T1000 (cell line): ENCODE measurements at regions not wholly inside any gene's neighbourhood (a gene's known extent, or its start where the extent isn't known, plus 50 kb on each side); places are given as distances from the start of the nearest gene placed in this dataset.

Experiments used
- DNase-seq: peaks from one replicate; lab custom pipeline; 2025; ENCODE audit warnings: mixed read lengths; lab: John Stamatoyannopoulos, UW

DNA sequence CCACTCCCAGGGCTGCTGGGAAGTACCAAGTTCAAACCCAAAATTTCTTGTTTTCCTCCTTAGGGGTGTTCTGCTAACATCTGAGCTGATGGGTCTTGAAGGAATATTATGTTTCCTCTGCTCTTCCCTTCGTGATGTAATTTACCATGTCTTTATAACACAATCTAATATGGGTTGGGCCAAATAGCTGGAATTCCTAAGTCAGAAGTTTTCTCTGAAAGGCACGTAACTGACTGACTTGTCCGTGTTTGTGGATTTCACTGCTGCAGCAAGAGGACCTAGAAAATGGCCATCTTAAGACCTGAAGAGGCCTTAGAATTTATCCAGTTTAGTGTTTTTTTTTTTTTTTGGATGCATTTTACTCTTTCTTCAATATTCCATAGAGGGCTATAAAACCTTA, 256.7 kb downstream of the DCDC2C start:
- no peak for DNase-seq

DNA sequence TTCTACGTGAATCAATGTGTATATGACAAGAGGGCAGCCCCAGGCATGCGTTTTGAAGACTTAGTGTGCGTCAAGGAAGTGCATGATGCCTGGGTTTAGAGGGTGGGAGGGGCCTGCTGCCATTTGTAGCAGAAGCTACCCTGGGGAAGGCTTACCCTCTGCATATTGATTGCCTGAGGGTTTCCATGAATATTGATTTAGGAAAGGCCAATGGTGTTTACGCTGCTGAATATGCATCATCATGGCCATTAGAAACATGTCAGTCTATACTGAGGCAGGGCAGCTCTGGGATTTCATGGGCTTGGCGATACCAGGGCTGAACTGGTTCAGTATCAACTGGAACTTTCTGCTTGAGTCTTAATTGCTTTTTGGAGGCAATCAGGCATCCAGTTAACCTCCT, 259.3 kb downstream of the DCDC2C start:
- DNase-seq = no peak

DNA sequence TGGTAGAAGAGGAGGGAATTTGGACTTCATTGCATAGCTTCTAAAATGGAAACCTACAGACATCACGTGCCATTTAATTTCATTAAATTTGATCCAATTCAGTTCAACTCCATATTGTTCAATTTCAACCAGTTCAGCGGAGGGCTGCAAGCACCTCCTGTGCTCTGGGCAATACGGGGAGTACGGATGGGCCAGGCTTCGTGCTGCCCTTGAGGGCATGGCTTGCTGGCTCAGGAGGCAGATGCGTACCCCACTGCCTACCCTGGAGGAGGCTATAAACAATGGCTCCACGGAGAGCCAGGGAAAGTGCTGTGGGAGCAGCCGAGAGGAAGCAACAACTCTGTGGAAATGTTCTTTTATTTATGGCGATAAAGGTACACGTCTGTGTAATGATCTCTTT, 261.8 kb downstream of the DCDC2C start:
- no peak for DNase-seq

DNA sequence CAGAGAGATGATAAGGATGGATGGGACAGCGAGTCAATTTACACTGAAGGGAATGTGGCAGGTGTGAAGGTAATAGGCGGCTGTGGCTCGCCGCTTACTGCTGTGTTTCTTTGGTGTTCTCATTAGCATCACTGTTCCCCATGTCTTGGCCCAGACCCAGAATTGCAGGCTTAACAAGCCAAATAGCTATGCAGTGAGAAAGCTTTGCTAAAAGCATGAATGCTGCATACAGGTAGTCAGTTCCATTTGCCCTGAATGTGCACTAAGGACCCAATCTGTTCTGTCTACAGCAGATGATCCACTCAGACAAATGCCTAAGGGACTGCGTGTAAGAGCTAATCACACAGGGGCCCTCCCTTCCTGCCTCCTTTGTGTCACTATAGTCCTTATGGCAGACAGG, 262.6 kb downstream of the DCDC2C start:
- DNase-seq = no peak

DNA sequence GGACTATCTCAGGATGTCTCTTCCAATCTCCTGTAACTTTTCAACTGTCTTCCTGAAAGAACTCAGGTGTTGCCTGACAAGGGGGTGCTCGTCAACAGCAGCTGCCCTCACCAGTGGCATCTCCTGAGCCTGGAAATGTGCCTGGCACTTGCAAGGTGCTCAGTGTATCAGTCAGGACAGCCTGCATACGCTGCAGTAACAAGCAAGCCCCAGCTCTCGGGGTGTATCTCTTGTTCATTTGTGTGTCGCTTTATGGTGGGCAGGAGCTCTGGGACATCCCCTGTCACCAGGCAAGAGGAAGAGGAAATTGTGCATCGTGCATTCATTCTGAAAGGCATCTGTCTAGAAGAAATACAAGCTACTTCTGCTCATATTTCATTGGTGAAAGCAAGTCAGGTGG, 263.1 kb downstream of the DCDC2C start:
- DNase-seq = no peak

DNA sequence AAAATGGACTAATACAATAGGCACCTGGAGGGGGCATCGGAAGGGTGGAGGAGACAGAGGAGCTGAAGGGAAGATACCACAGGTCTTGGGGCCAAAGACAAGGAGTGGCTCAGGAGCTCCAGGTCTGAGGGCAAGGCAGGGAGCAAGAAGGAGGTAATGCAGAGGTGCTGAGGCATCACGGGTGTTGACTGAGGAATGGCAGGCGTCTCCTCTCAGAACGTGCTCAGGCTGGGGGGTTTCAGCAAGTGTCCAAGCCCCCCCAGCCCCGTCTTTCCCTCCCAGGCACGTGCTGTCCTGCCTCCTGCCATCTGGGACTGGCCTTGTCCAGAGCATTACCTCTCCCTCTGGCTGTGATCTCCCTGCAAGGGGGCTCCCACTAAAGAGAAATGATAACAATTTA, 265.4 kb downstream of the DCDC2C start:
- DNase-seq = no peak

DNA sequence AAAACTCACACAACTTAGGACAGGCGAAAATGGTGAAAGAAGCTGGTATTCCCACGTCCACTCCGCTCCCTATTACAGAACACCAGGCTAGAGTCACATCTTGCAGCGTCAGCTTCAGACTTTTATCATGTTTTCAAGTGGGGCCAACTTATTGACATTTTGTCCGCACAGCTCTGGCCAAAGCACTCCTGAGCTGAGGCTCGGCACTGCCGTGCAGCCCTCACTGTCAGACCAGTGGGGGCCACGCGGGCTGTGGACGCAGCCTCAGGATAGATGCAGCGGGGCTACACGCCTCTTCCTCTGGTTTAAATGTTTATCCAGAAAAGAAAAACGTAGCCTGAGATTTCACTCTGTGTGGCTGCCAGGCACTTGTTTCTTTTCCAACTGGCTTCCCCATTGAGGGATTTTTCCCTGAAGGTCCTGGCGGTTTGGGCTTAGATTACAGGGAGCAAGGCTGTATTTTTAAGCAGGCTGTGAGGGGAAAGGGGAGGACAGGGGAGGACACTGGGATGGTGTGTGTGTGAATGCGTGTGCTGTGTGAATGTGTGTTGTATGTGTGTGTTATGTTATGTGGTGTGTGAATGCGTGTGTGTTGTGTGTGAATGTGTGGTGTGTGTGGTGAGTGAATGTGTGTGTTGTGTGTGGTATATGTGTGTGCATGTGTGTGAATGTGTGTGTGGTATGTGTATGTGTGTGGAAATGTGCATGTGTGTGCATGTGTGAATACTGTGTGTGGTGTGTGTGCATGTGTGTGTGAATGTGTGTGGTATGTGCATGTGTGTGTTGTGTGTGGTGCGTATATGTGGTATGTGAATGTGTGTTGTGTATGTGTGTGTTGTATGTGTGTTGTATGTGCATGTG, 267.6 kb downstream of the DCDC2C start:
- DNase-seq = no peak

DNA sequence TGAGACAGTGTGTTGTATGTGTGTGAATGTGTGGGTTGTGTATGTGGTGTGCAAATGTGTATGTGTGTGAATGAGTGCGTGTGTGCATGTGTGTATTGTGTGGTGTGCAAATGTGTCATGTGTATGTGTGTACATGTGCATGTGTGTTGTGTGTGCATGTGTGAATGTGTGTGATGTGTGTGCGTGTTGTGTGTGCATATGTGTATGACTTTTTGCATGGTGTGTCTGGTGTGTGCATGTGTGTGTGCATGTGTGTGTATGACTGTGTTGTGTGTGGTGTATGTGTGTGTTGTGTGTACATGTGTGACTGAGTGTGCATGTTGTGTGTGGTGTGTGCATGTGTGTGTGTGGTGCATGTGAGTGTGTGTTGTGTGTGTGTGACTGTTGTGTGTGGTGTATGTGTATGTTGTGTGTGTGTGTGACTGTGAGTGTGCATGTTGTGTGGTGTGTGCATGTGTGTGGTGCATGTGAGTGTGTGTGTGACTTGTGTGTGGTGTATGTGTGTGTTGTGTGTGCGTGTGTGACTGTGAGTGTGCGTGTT, 268.3 kb downstream of the DCDC2C start:
- no peak for DNase-seq

DNA sequence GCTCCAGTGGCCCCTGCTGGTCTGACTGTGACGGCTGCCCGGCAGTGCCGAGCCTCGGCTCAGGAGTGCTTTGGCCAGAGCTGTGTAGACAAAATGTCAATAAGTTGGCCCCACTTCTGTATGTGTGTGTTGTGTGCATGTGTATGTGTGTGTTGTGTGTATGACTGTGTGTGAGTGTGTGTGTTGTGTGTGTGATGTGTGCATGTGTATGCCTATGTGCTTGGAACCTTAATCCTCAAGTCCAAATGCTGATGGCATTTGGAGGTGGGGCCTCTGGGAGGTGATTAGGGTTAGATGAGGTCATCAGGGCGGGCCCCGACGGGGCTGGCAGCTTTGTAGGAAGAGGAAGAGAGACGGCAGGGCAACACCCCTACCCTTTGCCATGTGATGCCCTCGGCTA, 269.0 kb downstream of the DCDC2C start:
- DNase-seq = no peak

DNA sequence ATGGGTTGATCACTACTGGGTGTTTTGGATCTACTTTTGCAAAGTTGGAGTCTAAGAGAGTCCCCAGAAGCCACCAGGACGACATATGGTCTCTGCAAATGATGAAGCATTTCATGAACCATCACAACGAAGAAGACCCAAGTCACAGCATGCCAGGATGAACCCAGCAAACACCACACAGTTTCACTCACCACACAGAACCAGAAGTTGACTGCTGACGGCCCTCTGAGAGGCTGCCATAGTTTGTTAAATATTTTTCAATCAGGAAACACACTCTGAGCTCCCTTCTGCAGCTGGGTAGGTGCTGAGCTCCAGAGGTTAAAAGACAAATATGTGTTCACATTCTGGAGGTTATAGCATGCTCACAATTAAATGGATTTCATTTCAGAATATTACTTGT, 271.4 kb downstream of the DCDC2C start:
- no peak for DNase-seq

DNA sequence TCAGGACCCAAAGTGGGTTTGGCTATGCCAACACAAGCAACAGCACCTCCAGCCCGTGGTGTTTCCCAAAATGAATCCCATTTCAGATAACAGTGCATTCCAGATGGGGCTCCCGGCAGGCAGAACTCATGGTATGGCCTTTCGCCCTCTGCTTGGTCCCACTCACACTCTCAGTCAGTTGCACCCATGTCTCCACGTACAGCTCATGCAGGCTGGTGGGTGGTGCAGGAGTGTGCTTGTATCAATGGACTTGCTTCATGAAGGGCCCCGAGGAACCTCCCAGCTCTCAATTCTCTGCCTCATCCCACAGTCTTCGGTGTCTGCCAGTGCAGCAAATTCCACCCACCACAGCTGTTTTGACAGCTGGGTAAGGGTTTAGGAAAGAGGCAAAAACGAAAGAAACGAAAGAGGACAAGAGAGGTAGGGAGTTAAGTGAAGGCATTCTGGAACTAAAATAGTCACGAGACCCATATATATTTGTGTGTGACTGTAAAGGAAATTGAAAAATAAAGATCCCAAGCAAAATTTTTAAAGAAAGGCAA, 278.1 kb downstream of the DCDC2C start:
- DNase-seq = no peak

DNA sequence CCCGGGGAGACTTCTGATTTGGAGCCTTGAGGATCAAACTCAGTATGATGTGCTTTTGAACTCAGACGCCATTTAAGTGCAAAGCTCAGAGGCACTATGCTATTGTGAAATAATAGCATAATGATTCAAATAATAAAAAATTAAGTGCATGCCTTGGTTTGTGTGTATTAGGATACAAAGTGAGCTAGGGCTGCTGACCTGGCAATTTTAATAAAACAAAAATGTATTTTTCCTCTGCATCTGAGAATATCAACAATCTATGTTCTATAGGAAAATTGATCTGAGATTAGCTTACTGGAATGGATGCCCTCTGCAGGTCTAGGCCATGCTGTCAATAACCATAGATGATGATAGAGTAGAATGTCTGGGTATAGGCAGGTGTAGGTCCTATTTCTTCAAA, 278.8 kb downstream of the DCDC2C start:
- DNase-seq = no peak

DNA sequence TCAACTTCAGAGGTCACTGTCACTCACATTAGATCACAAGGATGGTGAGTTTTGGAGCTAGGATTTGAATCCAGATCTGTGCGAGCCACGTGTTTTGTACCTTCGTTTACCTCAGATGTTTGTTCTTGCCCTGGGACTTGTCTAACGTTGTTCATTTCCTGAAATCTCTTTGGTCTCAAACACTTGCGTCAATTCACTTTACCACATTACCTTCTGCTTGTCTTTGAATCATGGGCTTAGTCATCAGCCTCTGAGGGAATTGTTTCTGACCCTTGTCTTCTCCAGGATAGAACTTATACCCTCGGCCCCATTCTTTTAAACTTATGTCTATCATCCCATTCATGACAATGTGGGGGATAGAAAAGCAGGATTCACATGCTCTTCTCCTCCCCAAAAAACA, 282.7 kb downstream of the DCDC2C start:
- DNase-seq = no peak

DNA sequence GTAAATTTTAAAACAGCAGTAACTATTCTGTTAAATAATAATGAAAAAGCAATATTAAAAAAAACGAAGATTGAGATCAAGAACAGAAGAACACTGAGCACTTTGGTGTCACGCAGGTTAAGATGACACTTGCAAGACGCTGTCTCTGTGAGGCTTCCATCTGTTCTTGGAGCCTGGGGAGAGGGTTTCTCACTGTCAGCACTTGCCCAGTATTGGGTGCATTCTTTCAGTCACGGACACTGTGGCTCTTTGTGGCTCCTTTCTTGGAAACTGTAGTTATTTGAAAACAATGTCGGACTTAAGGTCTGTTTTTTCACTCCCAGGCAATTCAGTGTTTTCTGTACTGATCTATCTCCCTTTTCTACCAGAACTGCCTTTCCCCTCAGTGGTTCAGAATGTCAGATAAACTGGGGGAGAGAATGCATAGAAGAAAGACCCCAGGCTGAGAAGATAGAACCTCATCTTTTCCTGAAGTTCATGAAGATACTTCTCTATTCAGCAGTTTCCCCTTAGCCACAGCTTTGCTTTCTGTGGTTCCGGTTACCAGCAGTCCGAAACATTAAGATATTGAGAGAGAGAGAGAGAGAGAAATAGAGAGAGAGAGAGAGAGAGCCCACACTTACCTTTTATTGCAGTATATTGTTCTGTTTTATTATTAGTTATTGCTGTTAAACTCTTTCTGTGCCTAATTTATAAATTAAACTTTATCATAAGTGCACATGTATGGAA, 283.3 kb downstream of the DCDC2C start:
- no peak for DNase-seq

DNA sequence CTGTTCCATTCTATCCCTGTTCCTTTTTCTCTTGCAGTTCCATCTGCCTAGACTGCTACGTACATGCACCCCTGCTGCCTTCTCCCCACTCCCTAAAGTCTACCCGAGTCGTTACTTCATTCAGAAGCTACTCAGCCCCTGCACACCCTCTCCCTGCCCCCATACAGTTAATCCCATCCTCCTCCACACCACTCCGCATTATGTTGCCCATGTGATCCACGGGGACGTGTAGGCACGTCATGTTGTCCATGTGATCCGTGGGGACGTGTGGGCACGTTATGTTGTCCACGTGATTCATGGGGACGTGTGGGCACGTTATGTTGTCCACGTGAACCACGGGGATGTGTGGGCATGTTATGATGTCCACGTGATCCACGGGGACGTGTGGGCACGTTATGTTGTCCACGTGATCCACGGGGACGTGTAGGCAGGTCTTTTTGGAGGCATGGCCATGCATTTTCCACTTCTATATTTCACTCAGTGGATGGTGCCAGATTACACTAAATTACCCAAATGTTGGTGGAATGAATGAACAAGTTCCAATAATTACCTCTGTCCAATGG, 299.5 kb downstream of the DCDC2C start:
- DNase-seq = no peak

DNA sequence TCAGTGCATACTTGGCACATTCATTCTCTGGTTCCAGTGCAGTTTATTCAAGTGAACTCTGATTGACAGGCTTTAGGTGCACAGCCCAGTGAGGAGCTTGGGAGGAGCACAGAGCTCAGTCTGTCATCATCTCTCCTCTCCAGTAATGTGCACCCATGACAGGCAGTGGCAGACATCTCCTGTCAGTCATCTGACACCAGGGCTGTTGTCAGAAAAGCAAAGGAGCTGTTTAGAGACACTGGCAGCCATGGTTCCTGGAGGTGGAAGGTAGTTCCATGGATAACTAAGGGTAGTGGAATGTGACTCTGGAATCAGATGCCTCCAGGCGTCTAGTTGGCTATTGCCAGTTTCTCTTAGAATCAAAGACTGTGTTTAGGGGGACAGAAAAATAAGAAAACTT, 308.8 kb downstream of the DCDC2C start:
- DNase-seq = no peak

DNA sequence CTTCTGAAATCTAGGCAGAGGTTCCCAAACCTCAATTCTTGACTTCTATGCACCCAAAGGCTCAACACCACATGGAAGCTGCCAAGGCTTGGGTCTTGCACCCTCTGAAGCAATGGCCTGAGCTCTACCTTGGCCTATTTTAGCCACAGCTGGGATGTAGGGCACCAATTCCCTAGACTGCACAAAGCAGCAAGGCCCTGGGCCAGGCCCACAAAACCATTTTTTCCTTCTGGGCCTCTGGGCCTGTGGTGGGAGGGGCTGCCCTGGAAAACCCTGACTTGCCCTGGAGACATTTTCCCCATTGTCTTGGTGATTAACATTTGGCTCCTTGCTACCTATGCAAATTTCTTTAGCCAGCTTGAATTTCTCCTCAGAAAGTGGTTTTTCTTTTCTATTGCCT, 315.2 kb downstream of the DCDC2C start:
- DNase-seq = no peak

DNA sequence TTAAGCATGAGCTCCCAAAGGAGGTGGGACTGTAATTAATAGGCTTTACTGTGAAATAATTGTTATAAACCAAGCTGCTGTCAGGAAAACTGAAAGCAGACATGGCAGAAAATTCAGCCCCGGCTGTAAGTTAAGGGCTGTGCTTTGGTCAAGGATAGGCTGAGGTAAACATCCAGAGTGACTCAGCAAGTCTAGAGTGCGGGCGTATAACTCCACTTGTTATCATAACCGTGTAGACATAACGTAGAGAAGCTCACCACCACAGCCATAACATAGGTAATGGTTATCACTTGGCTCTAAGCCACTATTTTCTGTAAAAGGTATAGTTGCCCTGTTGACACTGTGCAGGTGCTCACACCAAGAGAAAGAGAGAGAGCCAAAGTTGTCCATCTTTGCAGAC, 316.8 kb downstream of the DCDC2C start:
- no peak for DNase-seq

DNA sequence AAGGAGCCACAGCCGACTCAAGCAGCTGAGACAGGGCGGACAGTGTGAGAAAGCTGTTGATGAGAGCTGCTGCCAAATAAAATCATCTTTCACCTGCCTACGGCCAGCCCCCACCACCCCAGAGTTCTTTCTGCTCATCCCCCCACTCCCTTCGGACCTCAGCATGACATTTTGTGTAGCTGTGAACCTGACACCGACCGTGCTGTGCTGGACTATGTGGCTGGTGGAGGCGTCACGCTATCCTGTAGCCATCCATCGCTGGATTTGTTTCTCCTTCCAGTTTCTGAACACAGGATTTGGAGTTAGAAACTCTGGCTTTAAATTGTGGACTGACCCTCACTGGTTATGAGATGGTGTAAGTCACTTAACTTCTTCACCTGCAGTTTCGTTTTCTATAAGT, 317.3 kb downstream of the DCDC2C start:
- DNase-seq = no peak

DNA sequence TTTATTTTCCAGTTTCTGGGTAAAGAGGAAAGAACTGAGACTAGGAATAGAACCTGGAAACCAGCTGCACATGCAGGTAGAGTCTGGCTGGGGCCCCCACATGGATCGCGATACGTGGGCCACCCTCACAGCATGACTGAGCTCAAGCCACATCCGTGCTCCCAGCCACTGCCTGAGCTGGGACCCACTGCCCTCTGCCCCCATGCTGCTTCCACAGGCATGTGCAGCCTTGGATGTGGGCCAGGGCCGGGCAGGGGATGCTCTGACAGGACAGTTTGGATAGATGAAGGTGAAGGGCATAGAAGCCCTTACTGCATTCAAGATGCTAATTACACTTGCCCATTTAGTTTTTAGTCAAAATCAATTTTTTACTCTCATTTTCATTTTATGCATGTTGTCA, 321.2 kb downstream of the DCDC2C start:
- no peak for DNase-seq

DNA sequence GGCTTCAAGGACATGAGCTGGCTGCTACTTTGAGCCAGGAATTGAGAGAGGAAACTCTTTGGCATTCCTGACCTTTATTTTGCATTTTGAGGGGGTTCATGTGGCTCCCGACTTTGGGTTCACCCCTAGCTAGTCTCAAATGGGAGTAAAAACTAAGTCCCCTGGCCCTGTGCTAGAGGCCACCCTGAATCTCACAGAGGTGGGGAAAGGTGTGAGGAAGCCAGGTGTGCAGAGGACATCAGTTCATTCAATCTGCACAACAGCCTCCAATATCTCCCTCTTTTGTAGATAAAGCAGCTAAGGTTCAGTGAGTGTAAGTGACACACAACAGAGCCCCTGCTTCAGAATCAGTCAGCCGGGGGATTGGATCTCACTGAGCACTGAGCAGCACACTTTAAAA, 325.7 kb downstream of the DCDC2C start:
- no peak for DNase-seq

DNA sequence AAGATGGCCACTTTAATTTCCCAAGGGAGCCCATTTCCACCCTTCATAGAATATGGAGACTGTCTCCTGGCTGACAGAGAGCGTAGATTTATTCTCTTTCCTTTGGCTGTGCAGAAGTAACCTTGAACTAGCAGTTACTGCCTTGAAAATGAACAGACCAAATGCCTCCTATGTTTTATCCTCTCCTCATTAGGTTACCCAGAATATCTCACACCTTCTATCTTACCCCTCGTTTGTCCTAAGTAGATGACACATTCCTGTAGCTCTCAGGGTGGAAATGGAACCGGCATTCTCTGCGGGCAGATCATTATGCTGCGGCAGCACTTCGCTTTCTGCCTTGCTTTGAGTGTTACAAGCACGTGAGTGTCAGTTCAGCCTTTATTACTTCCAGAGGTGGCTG, 336.5 kb downstream of the DCDC2C start:
- no peak for DNase-seq
